GM18909 (cell line): ENCODE measurements at regions not wholly inside any gene's neighbourhood (a gene's known extent, or its start where the extent isn't known, plus 50 kb on each side); places are given as distances from the start of the nearest gene placed in this dataset.

Experiments used
- ATAC-seq: cut with Tn5 transposase; IDR thresholded peaks from one replicate; pipeline ENCODE4 v1.9.1; 2021; ENCODE audit warnings: mild to moderate bottlenecking; ENCODE audit not compliant: unreplicated experiment, poor library complexity

DNA sequence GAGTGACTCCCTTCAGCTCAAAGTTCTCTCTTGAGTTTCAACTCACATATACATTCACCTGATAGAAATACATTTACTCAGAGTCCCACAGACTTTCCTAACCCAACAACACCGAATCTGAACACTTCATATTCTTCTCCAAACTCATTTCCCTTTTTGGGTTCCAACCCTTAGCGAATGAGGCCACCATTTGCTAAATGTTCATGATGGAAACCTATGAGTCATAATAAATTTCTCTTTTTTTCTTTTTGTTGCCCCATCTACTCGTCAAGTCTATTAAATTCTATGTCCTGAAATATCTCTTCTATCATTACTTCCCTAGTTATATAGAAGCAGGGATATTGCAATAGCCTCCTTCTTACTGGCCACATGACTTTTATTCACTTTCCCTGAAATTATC, 100.1 kb downstream of the HLX start:
- ATAC-seq, result no peak

DNA sequence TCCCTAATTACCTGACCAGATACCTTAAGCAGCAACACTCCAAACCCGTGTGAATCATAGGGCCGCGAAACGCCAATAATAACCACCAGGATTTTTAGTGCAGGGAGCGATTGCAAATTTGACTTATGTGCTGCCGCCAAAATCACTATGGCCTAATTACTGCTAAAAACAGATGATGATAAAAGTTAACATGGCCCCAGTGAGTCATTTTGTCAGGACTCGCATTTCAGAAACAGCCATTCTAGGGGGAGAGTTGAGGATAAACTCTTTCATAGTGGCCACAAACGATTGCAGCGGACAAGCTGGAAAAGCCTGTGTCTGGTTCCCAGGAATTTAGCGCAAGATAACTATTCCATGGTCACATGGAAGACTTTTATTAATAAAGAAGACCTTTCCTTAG, 103.4 kb downstream of the HLX start:
- no peak for ATAC-seq

DNA sequence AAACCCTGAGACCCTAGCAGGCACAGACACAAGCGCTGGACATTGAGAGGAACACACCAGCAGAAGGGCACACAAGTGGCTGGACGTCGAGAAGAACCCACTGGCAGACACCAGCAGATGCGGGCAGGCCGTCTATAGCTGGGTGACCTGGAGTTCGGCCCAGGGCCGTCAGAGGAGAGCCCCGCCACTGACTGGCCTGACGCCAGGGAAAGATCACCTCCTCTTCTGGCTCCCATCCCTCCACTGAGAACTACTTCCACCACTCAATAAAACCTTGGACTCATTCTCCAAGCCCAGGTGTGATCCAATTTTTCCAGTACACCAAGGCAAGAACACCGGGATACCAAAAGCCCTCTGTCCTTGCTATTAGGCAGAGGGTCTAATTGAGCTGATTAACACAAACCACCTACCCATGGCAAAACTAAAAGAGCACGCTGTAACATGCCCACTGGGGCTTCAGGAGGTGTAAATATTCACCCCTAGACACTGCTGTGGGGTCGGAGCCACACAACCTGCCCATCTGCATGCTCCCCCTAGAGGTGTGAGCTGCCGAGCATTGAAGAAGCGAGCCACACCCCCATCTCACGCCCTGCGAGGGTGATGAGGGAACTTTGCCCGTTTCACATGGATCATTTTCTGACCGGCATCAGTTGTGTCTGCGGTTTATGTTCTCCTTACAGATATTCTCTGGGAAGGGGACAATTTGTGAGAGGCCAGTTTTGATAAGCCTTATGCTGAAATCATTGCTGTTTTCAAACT, 104.8 kb downstream of the HLX start:
- ATAC-seq, result no peak

DNA sequence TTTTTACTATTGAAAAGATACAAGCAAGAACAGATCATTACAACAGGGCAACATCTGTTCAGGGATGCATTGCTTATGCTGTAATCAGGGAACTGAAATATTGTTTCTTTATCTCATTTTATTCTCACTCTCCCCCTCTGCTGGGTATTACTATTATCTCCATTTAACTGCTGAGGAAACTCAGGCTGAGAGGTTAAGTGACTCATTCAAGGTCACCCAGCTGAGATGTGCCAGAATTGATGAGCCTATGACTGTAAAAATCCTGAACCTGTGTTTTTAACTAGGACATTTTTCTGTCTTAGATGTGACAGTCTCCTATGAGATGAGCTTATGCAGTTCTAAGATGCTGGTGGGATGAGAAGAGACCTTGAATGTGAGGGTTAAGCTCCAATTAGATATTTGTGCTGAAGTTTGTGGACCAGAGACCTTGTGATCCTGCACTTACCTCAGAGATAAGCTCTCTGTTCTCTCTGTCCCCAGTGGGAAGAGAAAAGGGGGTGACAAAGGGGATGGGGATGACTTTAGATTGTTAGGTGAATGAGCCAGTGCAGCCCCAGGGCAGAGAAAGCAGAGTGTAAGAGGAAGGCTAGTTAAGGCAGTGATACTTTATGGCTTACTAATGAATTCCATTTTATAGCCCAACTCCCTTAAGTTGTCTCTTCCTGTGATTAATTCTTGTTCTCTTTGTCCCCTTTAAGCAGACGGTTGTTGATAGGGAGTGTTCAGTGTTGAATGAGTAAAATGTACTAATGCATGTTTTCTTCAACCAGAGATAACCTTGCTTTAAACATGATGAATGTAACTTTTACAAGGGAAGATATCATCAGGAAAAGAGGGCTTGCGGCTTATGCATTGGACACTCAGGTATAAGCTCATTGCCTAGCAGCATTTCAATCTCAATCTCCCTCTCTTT, 111.4 kb downstream of the HLX start:
- no peak for ATAC-seq

DNA sequence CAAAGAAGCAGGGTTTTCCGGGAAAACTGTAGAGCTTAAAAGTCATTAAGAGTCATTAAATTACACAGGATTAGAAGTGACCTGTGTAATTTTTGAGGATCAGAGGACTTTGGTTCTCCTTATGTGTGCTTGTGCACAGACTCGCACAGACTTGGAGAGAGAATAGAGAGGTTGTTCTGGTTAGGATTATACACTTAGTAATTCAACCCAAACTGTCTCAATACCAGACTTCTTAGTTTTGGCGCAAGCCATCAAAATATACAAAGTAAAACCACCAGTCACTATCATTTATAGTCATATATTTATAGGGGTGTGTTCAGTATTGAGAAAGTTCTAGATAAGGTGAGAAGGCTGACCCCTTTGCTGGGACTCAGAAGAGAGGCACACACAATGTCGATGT, 112.3 kb downstream of the HLX start:
- ATAC-seq, result no peak

DNA sequence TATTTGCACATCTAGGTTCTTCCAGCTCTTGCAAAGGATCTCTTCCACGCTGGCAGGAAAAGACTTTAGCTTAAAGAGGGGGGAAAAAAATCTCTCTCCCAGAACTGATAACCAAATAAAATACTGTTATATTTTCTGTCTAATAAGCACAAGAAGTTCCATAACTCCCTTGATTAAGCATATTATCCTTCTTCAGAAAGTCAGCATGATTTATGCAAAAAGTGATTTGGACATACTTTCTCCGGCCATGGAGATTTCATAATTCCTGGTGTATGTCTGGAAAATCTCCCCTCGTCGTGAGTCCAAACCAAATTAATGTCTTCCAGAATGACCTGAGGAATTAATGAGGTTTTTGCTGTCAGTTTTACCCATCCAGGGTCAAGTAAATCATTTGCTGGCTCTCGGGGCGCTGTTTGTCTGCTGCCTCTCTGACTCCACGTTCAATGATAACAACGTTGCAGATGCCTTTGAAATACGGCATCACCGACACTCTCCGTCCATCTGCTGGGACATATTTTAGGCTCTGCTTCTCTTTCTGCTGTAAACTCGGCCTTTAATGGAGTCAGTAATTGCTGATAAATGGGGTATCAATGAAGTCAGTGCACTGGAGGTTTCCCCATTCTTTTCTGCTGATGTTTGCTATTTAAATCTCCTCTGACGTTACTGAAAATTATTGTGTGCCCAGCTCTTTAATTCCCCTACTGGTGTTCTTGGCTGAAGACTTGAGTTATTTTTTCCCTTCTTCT, 112.9 kb downstream of the HLX start:
- ATAC-seq, result no peak

DNA sequence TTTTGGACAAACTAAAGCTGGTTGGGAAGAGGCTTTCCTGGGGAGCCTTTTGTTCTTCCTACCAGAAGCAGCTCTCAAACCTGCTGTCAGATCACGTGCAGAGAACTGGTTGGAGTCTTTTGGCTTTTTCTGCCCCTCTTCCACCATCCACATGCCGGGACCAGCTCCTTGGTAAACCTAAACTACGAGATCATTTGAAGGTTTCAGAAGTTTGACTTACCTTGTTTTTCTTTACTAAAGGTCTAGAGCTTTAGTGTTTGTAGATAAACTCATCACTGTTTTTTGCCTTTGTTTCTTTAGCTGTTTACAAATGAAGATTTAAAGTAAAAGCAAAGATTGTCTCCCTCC, 113.4 kb downstream of the HLX start:
- ATAC-seq, result no peak

DNA sequence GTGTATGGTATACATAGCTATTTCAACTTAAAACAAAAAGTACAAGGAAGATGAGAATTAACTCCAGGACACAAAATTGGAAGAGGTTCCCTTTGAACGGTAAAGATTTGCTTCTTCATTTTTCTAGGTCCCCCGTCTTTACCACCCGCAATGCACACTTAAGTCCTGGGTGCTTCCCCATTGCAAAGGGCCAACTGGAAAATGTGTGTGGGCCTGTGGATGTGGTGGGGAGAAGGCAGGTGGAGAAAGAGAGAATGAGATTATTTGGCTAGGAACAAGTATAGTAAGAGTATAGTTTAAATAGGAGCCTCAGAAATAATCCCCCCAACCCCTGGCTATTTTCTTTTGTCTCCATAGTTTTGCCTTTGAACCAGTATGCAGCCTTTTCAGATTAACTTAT, 115.4 kb downstream of the HLX start:
- no peak for ATAC-seq

DNA sequence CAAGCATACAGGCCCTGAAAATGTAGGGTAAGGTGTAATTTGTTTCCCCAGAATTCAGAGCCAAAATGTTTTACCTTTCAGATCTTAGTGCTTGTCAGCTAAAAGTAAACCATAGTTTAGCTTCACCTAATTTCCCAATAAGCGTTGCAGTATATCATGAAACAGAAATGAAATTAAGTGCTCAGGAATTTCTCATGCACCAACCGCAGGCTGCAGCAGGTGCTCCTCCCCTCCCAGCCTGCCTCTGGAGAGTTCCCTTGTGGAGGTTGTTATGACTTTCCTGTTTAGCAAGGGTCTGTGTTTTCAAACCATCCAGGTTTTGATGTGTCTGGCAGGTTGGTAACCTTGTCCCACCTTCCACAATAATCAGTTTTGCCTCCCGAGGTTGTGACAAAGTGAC, 118.5 kb downstream of the HLX start:
- no peak for ATAC-seq

DNA sequence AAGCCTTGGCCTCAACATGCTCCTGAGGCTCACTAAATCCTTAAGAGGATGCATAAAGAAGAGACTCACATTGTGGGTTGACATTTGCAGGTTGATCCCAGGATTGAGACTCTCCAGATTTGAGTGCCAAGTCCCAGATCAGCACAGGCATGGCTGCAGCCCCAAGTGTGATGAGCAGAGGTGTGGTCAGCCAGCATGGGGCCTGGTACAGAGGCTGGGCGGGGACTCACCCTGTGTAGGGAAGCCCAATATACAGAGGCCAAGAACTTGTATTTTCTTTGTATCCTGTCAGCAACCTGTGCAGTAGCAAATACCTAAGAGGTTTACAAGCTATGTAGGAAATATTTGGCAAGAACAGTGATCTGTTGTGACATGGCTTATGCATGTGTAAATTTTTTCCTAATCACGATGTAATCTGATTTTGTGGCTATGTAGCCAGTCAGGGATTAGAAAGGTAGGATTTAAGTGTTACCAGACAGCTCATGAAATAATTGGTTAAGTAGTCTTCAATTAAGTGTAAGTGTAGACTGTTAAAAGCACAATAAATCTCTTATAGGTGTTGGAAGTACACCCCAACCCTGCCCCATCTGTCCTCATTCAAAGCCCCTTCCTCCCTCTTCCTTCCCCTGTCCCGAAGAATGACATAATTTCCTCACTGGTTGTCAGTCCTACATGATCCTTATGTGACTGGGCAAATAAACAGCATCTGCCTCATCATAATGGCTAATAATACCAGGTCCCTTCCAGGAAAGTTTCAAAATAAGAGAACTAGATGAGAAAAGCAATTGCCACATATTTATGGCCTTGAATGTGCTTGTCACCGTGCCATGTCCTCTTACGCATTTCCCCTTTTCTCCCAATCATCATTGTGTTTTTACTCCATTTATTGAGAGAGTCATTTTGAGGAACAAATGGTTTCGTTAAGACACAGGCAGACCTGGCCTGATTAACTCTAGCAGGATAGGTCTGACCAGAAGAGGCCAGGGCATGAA, 120.9 kb downstream of the HLX start:
- ATAC-seq, result no peak

DNA sequence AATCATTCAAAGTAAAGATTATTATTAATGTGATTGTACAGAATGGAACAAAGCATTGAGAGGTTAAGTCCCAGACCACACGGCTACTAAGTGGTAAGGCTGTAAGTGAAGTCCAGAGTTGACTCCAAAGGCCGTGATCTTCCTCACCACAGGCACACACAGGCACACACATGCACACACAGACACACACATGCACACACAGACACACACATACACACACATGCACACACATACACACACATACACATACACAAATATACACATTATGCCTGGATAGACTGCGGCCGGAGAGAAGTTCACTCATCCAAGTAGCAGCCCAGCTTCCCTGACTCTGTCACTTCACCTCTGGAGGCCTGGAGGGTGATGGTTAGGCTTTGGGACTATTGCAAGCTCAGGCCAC, 121.9 kb downstream of the HLX start:
- no peak for ATAC-seq

DNA sequence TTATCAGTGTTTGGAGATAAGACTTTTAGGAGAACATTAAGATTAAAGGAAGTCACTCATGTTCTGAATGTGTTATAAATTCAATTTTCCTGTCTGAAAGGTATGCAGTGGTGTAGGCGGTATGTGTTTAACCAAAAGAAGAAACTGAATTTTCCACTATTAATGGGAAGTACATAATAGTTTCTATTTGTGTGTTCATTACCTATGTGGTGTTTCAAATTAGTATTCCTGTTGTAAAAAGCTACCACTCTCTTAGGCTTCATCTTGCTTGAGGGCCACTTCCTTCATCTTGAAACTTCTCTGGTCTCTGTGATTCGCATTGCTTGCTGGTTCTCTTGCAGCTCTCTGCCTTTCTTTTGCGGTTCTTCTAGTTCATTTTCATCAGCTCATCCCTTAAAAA, 123.4 kb downstream of the HLX start:
- no peak for ATAC-seq

DNA sequence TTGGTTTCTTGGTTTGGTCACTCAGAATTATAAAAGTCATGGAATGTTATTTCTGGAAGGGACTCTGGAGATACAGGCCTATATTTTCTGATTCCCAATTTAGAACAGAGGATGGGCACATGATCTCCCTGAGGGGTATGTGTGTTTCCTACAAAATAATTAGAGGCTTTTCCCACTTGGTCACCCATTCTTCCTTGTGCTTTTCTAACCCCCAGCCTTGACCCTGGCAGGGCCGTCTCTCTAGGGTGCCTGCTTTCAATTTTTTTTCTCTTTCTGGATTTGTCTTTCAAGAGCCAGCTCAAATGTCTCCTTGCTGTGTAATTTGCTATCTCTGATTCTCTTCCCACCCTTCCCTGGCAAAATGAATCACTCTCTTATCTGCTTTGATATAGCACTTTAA, 131.9 kb downstream of the HLX start:
- no peak for ATAC-seq

DNA sequence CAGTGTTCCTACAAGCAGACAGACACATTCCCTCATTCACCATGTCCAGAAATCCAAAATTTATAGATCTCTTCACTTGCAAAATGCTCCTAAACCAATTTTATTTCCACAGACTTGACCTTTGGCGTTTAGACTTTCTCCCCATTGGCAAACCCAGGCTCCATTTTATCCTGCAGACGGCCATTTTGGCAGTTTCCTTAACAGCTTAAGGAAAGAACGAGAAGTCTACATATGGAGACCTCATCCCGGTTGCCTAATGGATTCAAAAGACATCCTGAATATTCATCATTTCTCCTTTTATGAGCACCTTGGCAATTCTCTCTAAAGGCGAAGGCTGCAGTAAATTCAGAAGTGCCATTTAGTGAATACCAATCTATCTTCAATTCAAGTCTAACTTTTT, 132.9 kb downstream of the HLX start:
- ATAC-seq, result no peak

DNA sequence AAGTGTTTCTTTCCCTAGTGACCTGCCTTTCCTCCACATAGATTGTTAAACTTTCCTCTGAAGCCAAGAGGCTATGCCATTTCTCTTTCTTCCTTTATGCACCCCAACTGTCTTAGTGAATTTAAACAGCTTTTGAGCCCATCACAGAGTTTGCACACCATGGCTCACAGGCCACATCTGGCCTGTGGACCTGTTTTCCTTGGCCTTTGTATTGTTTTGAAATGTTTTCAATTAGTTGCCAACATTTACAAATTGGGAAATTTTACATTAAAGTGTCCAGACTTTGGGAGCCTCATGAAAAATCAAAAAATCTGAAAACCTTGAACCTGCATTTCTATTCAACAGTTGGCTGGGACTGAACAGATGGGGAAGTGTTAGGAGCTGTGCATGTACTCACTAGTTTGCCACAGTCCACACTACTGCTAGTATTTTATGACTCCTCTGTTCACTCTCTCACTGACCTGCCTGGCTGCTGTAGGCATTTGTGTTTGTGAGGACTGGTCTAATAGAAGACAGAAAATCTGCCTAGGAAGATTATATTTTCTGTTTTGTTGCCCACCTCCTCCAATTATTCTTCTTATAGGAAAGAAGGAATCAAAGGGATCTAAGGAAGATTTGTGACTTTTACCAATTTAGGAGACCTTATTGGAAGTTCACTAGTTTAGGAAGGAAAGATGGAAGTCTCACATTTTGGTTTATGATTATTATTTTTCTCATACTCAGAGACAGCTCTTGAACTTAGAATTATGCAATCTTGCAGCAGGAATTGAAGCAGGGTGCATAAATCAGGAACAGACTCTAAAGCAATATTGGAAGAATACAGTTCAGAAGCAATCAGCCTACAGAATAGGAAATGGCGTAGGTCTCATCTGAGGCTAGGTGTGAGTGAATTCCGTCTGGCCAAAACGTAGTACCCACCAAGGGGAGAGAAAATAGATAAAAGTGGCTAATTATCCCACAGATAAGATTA, 134.7 kb downstream of the HLX start:
- ATAC-seq, result no peak

DNA sequence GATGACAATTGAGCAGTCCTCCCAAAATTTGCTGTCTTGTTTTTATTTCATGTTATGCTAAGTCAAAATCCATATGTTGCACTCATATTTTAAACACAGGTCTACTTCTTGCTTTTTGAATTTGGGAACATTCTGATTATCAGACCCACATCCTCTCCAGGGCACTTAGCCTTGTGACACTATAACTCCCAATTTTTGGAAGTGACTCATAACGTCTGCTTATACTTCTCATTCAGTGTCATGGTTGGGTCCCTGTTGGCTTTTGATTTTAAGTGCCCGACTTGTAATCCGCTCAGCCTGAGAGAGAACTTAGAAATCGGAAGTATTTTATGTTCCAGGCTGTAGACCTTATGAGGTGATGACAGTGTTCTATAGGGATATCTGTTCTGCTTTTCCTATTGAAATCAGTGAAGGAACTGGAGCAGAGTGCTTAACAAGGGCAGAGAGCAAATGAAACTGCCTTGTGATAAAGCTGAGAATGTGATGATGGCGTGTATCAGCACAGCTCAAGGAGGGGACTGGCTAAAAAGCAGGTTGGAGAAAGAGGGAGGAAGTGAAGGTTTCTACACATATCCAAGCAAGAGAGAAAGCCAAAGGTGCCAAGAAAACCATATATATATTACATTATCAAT, 136.0 kb downstream of the HLX start:
- ATAC-seq, result no peak

DNA sequence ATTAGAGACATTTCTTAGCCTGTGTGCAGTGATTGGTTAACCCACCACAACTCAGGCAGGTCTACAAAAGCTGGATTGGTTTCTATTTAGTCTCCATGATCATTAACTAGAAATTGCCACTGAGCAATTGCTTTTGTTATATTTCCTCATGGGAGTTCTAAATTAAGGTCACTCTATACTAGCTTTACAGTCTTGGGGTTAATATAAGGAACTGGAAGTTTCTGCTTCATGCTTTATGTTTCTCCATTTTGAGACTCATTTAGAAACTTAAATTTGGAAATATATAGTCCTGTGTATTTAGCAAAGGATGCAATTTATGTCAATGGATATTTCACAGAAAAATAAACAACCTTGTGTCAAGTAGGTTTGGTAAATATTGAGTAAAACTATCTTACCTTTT, 137.5 kb downstream of the HLX start:
- no peak for ATAC-seq

DNA sequence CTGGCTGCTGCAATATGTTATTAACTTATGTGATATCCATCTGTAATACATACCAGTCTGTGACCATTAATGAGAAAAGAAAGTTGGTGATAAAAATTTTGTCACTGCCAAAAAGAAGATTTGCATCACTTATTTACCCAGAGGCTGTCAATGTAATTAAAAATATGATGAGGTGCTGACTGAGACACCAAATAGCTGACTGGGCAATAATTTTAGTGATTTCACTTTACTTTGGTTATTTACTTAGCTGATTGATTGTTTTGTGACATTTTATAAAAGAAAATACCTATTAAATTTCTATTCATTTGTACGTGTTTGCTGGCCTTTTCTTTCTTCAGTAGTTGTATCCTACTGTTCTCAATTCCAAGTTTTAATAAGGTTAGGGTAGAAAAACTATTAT, 139.2 kb downstream of the HLX start:
- ATAC-seq, result no peak
